HepG2 (cell line): ENCODE measurements at regions not wholly inside any gene's neighbourhood (a gene's known extent, or its start where the extent isn't known, plus 50 kb on each side); places are given as distances from the start of the nearest gene placed in this dataset.

ENCODE experiments used
- ATAC-seq: fragments of 200-7000 bp; cut with Tn5 transposase; 3 replicates; pipeline ENCODE4 v1.9.1; 2020; ENCODE audit warnings: mild to moderate bottlenecking, moderate library complexity
- BruUV-seq: library from RNA; stranded (reverse); fragments of 400-500 nt; replicated peaks from 2 replicates; lab custom pipeline; 2021; lab: Mats Ljungman, UMichigan
- CTCF ChIA-PET: fragments of 300-600 bp; formaldehyde crosslinking; extraction: SDS; loops from one replicate; lab custom pipeline; 2021; ENCODE audit warnings: low total read pairs, inconsistent platforms, low intra/inter-chr PET ratio; lab: Yijun Ruan, JAX
- POLR2A ChIA-PET: fragments of 350-600 bp; sonication (Branson Sonifier 250); formaldehyde crosslinking; loops from one replicate; lab custom pipeline; 2020; ENCODE audit warnings: antibody characterized with exemption, inconsistent platforms; lab: Yijun Ruan, JAX
- DNase-seq: peaks from one replicate; pipeline ENCODE4 v3.0.0-alpha.2; 2015; ENCODE audit warnings: low spot score
- FAIRE-seq: peaks from 3 replicates; lab custom pipeline; 2011; peaks lifted over from hg19 to GRCh38; lab: Jason Lieb, UNC
- H2AFZ ChIP-seq: one replicate; pipeline ENCODE4 v1.6.1; 2011; ENCODE audit warnings: low read length, inconsistent platforms
- H3K27ac ChIP-seq: fragments of 300-600 bp; 3 replicates; pipeline ENCODE4 v1.8.0; 2011; ENCODE audit warnings: mixed run types, mild to moderate bottlenecking, mixed read lengths, low read length, inconsistent platforms; ENCODE audit not compliant: insufficient read depth; ENCODE audit errors: extremely low read length
- H3K27me3 ChIP-seq, 2 experiments: fragments of 200-600 bp in 1 of 2; 2 replicates in 1 of 2; 3 replicates in 1 of 2; pipeline versions ENCODE4 v1.6.0 to v1.8.0; 2011; ENCODE audit warnings: low read length in 2 of 2, mild to moderate bottlenecking in 2 of 2, moderate library complexity in 2 of 2, inconsistent platforms in 1 of 2; ENCODE audit not compliant: insufficient read depth in 2 of 2, control insufficient read depth in 1 of 2
- H3K36me3 ChIP-seq, 2 experiments: fragments of 200-600 bp in 1 of 2; replicated peaks in 1 of 2; 2 replicates in 1 of 2; 3 replicates in 1 of 2; pipeline versions ENCODE4 v1.5.1 to v1.8.0; 2011; ENCODE audit warnings: low read length in 2 of 2, inconsistent platforms in 1 of 2; ENCODE audit not compliant: insufficient read depth in 2 of 2, control insufficient read depth in 1 of 2
- H3K4me1 ChIP-seq: 2 replicates; pipeline ENCODE4 v1.5.1; 2012; ENCODE audit warnings: low read length, inconsistent platforms; ENCODE audit not compliant: insufficient read depth
- H3K4me2 ChIP-seq: 2 replicates; pipeline ENCODE4 v1.6.0; 2011; ENCODE audit warnings: low read depth, low read length, inconsistent platforms
- H3K4me3 ChIP-seq, 3 experiments: fragments of 200-600 bp in 1 of 3; sonication (generic), shearing (Covaris generic) in 1 of 3; replicated peaks in 1 of 3; 2 replicates each; pipeline ENCODE4 v1.5.1; 2011 to 2016; ENCODE audit warnings: low read length in 3 of 3, inconsistent platforms in 2 of 3, low read depth in 2 of 3, mild to moderate bottlenecking in 2 of 3, control low read depth in 1 of 3, mixed read lengths in 1 of 3; ENCODE audit not compliant: insufficient read depth in 1 of 3
- H3K79me2 ChIP-seq: one replicate; pipeline ENCODE4 v1.6.1; 2011; ENCODE audit warnings: low read length, inconsistent platforms; ENCODE audit not compliant: insufficient read depth
- H3K9ac ChIP-seq: 2 replicates; pipeline ENCODE4 v1.6.0; 2011; ENCODE audit warnings: mild to moderate bottlenecking, low read depth, low read length, inconsistent platforms; ENCODE audit not compliant: insufficient read depth
- H3K9me3 ChIP-seq: 2 replicates; pipeline ENCODE4 v1.5.1; 2012; ENCODE audit warnings: mild to moderate bottlenecking, low read length
- H4K20me1 ChIP-seq: 2 replicates; pipeline ENCODE4 v1.6.0; 2011; ENCODE audit warnings: inconsistent platforms, mild to moderate bottlenecking, low read length, moderate library complexity; ENCODE audit not compliant: insufficient read depth
- DNMT3B ChIP-seq: conservative IDR thresholded peaks from 2 replicates; pipeline ENCODE4 v1.6.1; 2016; ENCODE audit warnings: missing biosample characterization, control low read depth
- FOXJ3 ChIP-seq: sonication (generic); formaldehyde crosslinking; IDR thresholded peaks from 2 replicates; pipeline ENCODE4 v1.4.0; 2020; ENCODE audit warnings: missing genetic modification reagents, mild to moderate bottlenecking, borderline replicate concordance
- HMGXB3 ChIP-seq: sonication (generic); formaldehyde crosslinking; IDR thresholded peaks from 2 replicates; pipeline ENCODE4 v1.4.0; 2020; ENCODE audit warnings: missing genetic modification reagents, borderline replicate concordance
- TOPORS ChIP-seq: sonication (generic); formaldehyde crosslinking; IDR thresholded peaks from 2 replicates; pipeline ENCODE4 v1.8.0; 2023; ENCODE audit warnings: mild to moderate bottlenecking, missing genetic modification reagents
- ZFYVE20 ChIP-seq: sonication (generic); formaldehyde crosslinking; IDR thresholded peaks from 2 replicates; pipeline ENCODE4 v1.8.0; 2023; ENCODE audit warnings: low read depth, mild to moderate bottlenecking, moderate library complexity, missing genetic modification reagents, borderline replicate concordance
- ZNF282 ChIP-seq: fragments of 450-650 bp; IDR thresholded peaks from 2 replicates; pipeline ENCODE4 v1.6.1; 2018; ENCODE audit not compliant: partially characterized antibody
- ZNF30 ChIP-seq: sonication (generic); formaldehyde crosslinking; IDR thresholded peaks from 2 replicates; pipeline ENCODE4 v1.5.0; 2020; ENCODE audit warnings: mild to moderate bottlenecking, missing genetic modification reagents
- ZNF704 ChIP-seq: sonication (generic); formaldehyde crosslinking; IDR thresholded peaks from 2 replicates; pipeline ENCODE4 v1.8.1; 2023; ENCODE audit warnings: mild to moderate bottlenecking, inconsistent platforms, moderate library complexity, missing genetic modification reagents, borderline replicate concordance
- ZNF878 ChIP-seq: sonication (generic); formaldehyde crosslinking; IDR thresholded peaks from 2 replicates; pipeline ENCODE4 v1.8.1; 2023; ENCODE audit warnings: mild to moderate bottlenecking, missing genetic modification reagents, moderate library complexity
- WGBS: methylation state at CpG from one replicate; pipeline ENCODE4 v1.1.6; 2017; ENCODE audit warnings: low lambda C conversion rate; 5-methylcytosine and 5-hydroxymethylcytosine counted together
- in situ Hi-C: cut with HindIII; loops from 2 replicates; pipeline ENCODE4 v1.10.0; 2017; ENCODE audit warnings: low pct_unique_long_range_greater_than_20kb; ENCODE audit not compliant: extremely low pct_ligation_motif_present
- intact Hi-C: fragments of 100-400 bp; cut with micrococcal nuclease; formaldehyde crosslinking; loops from one replicate; pipeline ENCODE4 v1.10.0; 2022; ENCODE audit not compliant: unreplicated experiment
- TF ChIP-seq, protein P1 (sequence below): sonication (generic); formaldehyde crosslinking; IDR thresholded peaks from 2 replicates; pipeline ENCODE4 v1.4.0; 2020; ENCODE audit warnings: mild to moderate bottlenecking, missing genetic modification reagents

DNA sequence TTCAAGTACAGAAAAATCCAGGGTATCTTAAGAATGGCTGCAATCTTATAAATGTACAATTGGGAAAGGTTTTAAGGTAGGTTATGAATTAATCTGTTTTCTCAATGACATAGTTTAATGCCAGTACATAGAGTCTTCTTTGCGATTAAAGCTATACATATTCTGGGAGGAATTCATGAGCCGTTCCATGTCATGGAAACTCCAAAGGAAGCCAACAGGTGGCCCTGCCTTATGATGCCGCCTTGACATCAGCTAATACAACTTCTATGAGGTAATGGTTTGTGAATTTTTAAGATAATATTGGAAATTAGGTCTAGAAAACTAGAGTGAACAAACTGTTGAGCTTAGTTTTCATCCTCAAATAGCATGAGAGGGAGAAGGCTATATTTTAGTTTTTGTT is 713.4 kb downstream of the EFNA5 start:
- Histone ChIP-seq H3K4me1 (no peaks in the 10 kb centered on the region), H3K36me3 (no peaks in the 10 kb centered on the region), H3K27me3 (no peaks in the 10 kb centered on the region), H3K9me3 (no peaks in the 10 kb centered on the region), H2AFZ (no peak overlapping the region), H3K27ac (no peak overlapping the region), H3K9ac (no peak overlapping the region), H3K4me3 (no peak overlapping the region), H3K4me2 (no peak overlapping the region), H3K79me2 (no peaks in the 10 kb centered on the region), H4K20me1 (no peaks in the 10 kb centered on the region)
- no peak for TF ChIP-seq TOPORS (CRISPR knock-in tag)
- no peak for TF ChIP-seq ZNF704
- TF ChIP-seq ZNF30: no peak
- no peak for TF ChIP-seq ZNF282
- no peak for TF ChIP-seq ZNF878 (CRISPR knock-in tag)
- TF ChIP-seq, protein P1, sequence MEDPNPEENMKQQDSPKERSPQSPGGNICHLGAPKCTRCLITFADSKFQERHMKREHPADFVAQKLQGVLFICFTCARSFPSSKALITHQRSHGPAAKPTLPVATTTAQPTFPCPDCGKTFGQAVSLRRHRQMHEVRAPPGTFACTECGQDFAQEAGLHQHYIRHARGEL (CRISPR knock-in tag): no peak
- TF ChIP-seq HMGXB3 (CRISPR knock-in tag): no peak
- TF ChIP-seq FOXJ3 (CRISPR knock-in tag): no peak
- no peak for TF ChIP-seq DNMT3B (CRISPR knock-in tag)
- TF ChIP-seq ZFYVE20 (CRISPR knock-in tag): no peak
- ChIA-PET POLR2A (no interaction called here), CTCF (no interaction called here)
- intact Hi-C loops (no loop called here), in situ Hi-C loops (no loop called here)
- no TSS peak for BruUV-seq
- DNase-seq: no peak
- WGBS: 20% methylated on average over 3 of the region's 3 CpGs
- no peak for FAIRE-seq
- ATAC-seq: no peak
